ENCODE measurements at regions not wholly inside any gene's neighbourhood (a gene's known extent, or its start where the extent isn't known, plus 50 kb on each side); places are given as distances from the start of the nearest gene placed in this dataset.

- H3K9me3 Mint-ChIP-seq: no peaks in the 10 kb centered on the region
- H3K4me3 Mint-ChIP-seq: no peak overlapping the region
- no peak for DNase-seq (ENCODE audit: low read depth, low spot score)
- no peaks in the 10 kb centered on the region for H3K27me3 Mint-ChIP-seq (ENCODE audit: low read depth)
- H3K36me3 Mint-ChIP-seq (ENCODE audit: low read depth): no peaks in the 10 kb centered on the region
- TF ChIP-seq CTCF (conservative IDR thresholded peaks at IDR 0.05): no peak
- no peak overlapping the region for H3K27ac Mint-ChIP-seq (ENCODE audit: unreplicated experiment)
- H3K4me1 Mint-ChIP-seq: peaks cover 47% of the 10 kb centered on the region
These were observed 62.7 kb downstream of the SIK1 start for GRCh38 chr21:43364261-43364510.

DNA sequence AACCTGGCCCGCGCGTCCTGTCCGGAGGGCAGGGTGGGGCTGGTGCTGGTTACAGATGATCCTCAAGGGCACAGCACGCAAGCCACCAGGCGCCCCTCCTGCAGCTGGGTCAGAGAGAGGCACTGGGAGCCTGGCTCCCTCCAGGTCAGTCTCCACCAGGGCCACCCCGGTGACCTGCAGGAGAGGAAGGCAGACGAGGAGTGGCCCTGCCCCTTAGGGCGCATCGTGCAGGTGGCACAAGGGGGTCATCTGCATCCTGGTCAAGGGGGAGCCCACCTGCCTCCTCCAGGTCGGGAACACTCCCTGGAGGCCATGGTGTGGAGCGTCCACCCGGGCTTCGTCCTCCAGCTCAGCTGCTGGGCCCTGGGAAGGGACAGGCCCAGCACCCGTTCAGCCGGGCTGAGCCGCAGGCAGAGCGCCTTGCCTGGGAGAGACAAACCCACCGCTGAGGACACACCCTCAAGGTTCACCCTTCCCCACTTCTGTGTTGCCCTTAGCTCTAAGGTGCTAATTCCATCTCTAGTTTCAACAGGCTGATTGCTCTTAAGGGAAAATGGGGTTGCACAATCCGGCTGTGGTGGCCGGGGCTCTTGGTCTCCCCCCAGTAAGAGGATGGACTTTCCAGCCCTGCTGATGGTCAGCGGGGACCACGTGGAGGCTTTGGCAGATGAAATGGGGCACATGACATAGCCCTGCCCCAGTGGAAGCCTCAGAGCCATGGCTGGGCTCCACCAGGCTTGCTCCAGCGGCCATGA, 63.2 kb downstream of the SIK1 start:
- no peaks in the 10 kb centered on the region for H3K27me3 Mint-ChIP-seq (ENCODE audit: low read depth)
- no peak overlapping the region for H3K4me3 Mint-ChIP-seq
- peaks cover 42% of the 10 kb centered on the region for H3K4me1 Mint-ChIP-seq
- no peaks in the 10 kb centered on the region for H3K9me3 Mint-ChIP-seq
- no peak overlapping the region for H3K27ac Mint-ChIP-seq (ENCODE audit: unreplicated experiment)
- DNase-seq (ENCODE audit: low read depth, low spot score): no peak
- no peak for TF ChIP-seq CTCF (conservative IDR thresholded peaks at IDR 0.05)
- no peaks in the 10 kb centered on the region for H3K36me3 Mint-ChIP-seq (ENCODE audit: low read depth)

GRCh38 chr21:43362915-43363314, 64.0 kb downstream of the SIK1 start:
- no peaks in the 10 kb centered on the region for H3K27me3 Mint-ChIP-seq (ENCODE audit: low read depth)
- no peak for TF ChIP-seq CTCF (conservative IDR thresholded peaks at IDR 0.05)
- no peak overlapping the region for H3K27ac Mint-ChIP-seq (ENCODE audit: unreplicated experiment)

GRCh38 chr21:43362321-43362791, 64.6 kb downstream of the SIK1 start:
- peak; percentile 26 for DNase-seq (ENCODE audit: low read depth, low spot score)
- Mint-ChIP-seq H3K9me3 (no peaks in the 10 kb centered on the region), H3K36me3 (ENCODE audit: low read depth) (no peaks in the 10 kb centered on the region), H3K4me1 (peaks cover 36% of the 10 kb centered on the region), H3K27ac (ENCODE audit: unreplicated experiment) (peak overlapping the region; percentile 62), H3K27me3 (ENCODE audit: low read depth) (no peaks in the 10 kb centered on the region), H3K4me3 (no peak overlapping the region)
- TF ChIP-seq CTCF (conservative IDR thresholded peaks at IDR 0.05): no peak

More at GRCh38 chr21:43362915-43363314, 64.0 kb downstream of the SIK1 start:
- Mint-ChIP-seq H3K9me3 (no peaks in the 10 kb centered on the region), H3K4me1 (peaks cover 37% of the 10 kb centered on the region), H3K4me3 (no peak overlapping the region), H3K36me3 (ENCODE audit: low read depth) (no peaks in the 10 kb centered on the region)
- no peak for DNase-seq (ENCODE audit: low read depth, low spot score)

DNA sequence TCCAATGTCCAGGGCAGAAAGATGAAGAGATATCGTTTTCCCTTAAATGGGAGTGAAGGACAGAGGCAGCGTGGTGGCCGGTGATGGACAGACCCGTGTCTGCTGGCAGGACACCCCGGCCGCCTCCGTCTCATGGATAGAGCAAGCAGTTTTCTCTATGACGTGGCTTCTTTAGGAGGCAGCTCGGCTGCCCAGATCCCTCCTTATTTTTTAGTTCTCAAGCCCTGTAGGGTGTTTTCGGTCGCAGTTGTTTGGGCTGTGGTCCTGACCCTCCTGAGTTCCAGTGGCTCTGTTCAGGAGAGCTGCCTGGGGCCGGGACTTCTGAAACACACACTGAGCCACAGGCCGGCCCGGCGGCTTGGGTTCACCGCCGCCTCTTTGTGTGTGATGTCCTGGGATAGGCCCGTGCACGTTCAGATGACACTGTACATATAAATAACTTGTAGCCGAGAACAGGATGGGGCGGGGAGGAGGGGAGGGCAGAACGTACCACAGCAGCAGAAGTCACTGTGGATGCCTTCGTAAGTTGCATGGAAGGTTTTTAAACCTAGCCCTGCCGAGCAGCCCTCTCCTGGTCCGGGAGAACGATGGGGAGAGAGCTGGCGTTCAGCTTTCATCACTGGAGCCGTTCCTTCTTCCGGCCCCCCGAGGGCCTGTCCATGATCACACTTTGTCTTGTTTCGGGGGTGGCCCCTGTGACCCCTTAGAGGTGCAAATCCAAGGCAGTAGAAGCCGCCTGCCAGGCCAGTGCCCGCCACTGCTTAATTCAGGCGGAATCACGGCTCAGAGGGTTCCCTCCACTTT, 65.2 kb downstream of the SIK1 start:
- no peak overlapping the region for H3K4me3 Mint-ChIP-seq
- H3K9me3 Mint-ChIP-seq: no peaks in the 10 kb centered on the region
- no peaks in the 10 kb centered on the region for H3K27me3 Mint-ChIP-seq (ENCODE audit: low read depth)
- H3K4me1 Mint-ChIP-seq: peaks cover 33% of the 10 kb centered on the region
- H3K27ac Mint-ChIP-seq (ENCODE audit: unreplicated experiment): peak overlapping the region; percentile 62
- DNase-seq (ENCODE audit: low read depth, low spot score): no peak
- H3K36me3 Mint-ChIP-seq (ENCODE audit: low read depth): no peaks in the 10 kb centered on the region
- TF ChIP-seq CTCF (conservative IDR thresholded peaks at IDR 0.05): no peak

Data from neural crest cell (in vitro differentiated cells).